Sigmoid colon (tissue), 6 donors: ENCODE measurements at regions not wholly inside any gene's neighbourhood (a gene's known extent, or its start where the extent isn't known, plus 50 kb on each side); places are given as distances from the start of the nearest gene placed in this dataset.
A peak's percentile ranks its signal among the peaks of the same experiment; 100 is the strongest.

Experiments used
- DNase-seq: peaks from one replicate; pipeline ENCODE4 v3.0.0-alpha.2; 2019
- H3K27ac ChIP-seq, 4 donors: fragments of 200-600 bp; sonication (generic); one replicate each; pipeline ENCODE4 v1.5.1; 2016 to 2019; ENCODE audit warnings: mild to moderate bottlenecking in 1 of 4
- H3K27me3 ChIP-seq, 3 donors: fragments of 200-600 bp; sonication (generic); one replicate each; pipeline ENCODE4 v1.5.1; 2019; ENCODE audit warnings: mild to moderate bottlenecking in 1 of 3
- H3K36me3 ChIP-seq, 4 donors: fragments of 200-600 bp; sonication (generic); one replicate each; pipeline ENCODE4 v1.5.1; 2016 to 2019
- H3K4me1 ChIP-seq, 4 donors: fragments of 200-600 bp; sonication (generic); one replicate each; pipeline ENCODE4 v1.5.1; 2017 to 2019
- H3K4me3 ChIP-seq, 4 donors: fragments of 200-600 bp; sonication (generic); one replicate each; pipeline ENCODE4 v1.5.1; 2017 to 2019; ENCODE audit warnings: mild to moderate bottlenecking in 2 of 4, moderate library complexity in 1 of 4
- H3K9me3 ChIP-seq, 4 donors: fragments of 200-600 bp in 3 of 4; sonication (generic) in 3 of 4; one replicate each; pipeline versions ENCODE4 v1.5.1 to v1.6.1; 2013 to 2019
- CTCF ChIP-seq, 4 experiments: fragments of 450-650 bp in 3 of 4; fragments of 200-600 bp in 1 of 4; IDR thresholded peaks; one replicate each; pipeline ENCODE4 v1.5.1; 2016 to 2019; ENCODE audit warnings: antibody characterized with exemption in 4 of 4, mild to moderate bottlenecking in 3 of 4, moderate library complexity in 2 of 4
- EP300 ChIP-seq, 4 donors: sonication (generic); formaldehyde crosslinking; IDR thresholded peaks; one replicate each; pipeline ENCODE4 v1.6.1; 2017; ENCODE audit warnings: antibody characterized with exemption in 4 of 4
- POLR2A ChIP-seq, 2 donors: fragments of 450-650 bp; IDR thresholded peaks; one replicate each; pipeline ENCODE4 v1.6.1; 2016; ENCODE audit warnings: antibody characterized with exemption in 2 of 2, mild to moderate bottlenecking in 2 of 2, moderate library complexity in 2 of 2
- POLR2AphosphoS5 ChIP-seq, 4 donors: sonication (generic); formaldehyde crosslinking; IDR thresholded peaks; one replicate each; pipeline ENCODE4 v1.6.1; 2017; ENCODE audit warnings: antibody characterized with exemption in 4 of 4
- WGBS, 2 donors: extraction: QIAGEN DNeasy Blood & Tissue Kit; methylation state at CpG; one replicate each; pipeline ENCODE4 v1.1.7; 2013; 5-methylcytosine and 5-hydroxymethylcytosine counted together
- intact Hi-C: fragments of 100-400 bp; cut with DNase I; formaldehyde crosslinking; loops from one replicate; pipeline ENCODE4 v1.15.1; 2023
- donor health status: healthy with polysubstance abuse.
- donor health status: healthy.

DNA sequence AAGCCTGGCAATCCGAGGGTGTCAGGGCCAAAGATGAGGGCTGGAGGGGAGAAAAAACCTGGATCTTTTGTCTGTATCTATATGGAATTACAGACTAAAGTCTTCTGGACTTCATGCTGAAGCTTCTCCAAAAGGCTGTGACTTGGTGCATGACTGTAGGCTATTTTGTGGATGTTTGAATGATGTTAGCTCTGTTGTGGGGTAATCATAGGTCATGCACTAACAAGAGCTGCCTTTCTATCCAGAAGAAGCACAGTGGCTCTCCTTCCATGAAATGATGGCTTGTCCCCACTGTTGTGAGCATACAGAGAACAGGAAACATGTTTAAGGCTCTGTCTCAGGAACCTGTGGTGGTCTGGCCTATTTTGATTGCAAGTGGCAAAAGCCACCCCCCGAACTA, 263.3 kb upstream of the PLET1 start:
- Histone ChIP-seq H3K27me3 (no peaks in the 10 kb centered on the region), H3K36me3 (no peaks in the 10 kb centered on the region), H3K27ac (peak overlapping the region in 3 of 4 donors; percentile 27 to 35 (median 32)), H3K4me1 (peaks cover 0 to 31% (median 25%) of the 10 kb centered on the region in 4 donors), H3K4me3 (no peak overlapping the region), H3K9me3 (no peaks in the 10 kb centered on the region)
- TF ChIP-seq POLR2A (IDR thresholded peaks at IDR 0.05) (no peak), CTCF (IDR thresholded peaks at IDR 0.05) (no peak), EP300 (IDR thresholded peaks at IDR 0.05) (no peak), POLR2AphosphoS5 (IDR thresholded peaks at IDR 0.05) (no peak)
- WGBS, 2 donors: 57 to 62% methylated on average over 2 of the region's 2 CpGs
- intact Hi-C loops: no loop called here
- no peak for DNase-seq

DNA sequence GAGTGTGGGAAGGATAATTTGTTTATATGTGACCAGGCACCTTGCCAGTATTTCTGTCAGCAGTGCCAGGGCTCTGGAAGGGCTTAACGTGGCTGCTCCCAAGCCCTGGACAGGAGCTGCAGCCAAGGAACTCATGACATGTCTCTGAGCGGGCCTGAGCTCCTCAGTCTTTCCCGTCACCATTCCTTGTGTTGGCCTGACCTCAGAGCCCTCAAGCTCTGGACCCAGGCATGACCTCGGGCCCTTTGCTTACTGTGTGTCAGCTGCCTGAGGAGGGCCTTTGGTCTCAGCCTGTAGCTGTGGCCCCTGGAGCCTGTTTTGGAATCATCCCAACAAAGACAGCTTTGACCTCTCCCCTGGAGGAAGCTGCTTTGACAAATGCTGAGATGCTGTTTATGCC, 264.1 kb upstream of the PLET1 start:
- H3K27ac ChIP-seq: peak overlapping the region in 3 of 4 donors; percentile 27 to 35 (median 32)
- H3K9me3 ChIP-seq: no peaks in the 10 kb centered on the region
- no peak overlapping the region for H3K4me3 ChIP-seq
- H3K4me1 ChIP-seq: peaks cover 0 to 31% (median 25%) of the 10 kb centered on the region in 4 donors
- intact Hi-C loops: no loop called here
- 53 to 64% methylated on average over 4 of the region's 4 CpGs for WGBS, 2 donors
- peak; percentile 66 for DNase-seq
- H3K36me3 ChIP-seq: no peaks in the 10 kb centered on the region
- H3K27me3 ChIP-seq: no peaks in the 10 kb centered on the region
- TF ChIP-seq POLR2AphosphoS5 (IDR thresholded peaks at IDR 0.05): peak in 1 of 4 donors; percentile 7
- no peak for TF ChIP-seq POLR2A (IDR thresholded peaks at IDR 0.05)

DNA sequence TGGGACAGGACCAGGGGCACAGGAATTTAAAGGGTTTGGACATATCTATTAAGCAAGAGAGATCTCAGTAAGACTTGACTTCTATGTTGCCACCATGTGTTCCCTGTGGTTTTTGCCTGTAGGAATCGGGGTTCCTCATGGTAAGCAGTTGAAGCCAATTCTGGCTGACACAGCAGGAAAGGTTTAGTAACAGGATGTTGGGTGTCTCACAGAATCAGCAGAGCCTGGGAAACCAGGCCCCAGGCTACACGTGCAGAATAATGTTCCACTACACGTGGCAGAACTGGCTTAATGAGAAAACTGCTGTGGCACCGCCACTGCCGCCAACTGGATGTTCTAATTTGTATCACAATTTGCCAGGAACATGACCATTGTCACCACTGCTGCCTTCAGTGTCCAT, 264.6 kb upstream of the PLET1 start:
- Histone ChIP-seq H3K4me1 (peaks cover 0 to 31% (median 25%) of the 10 kb centered on the region in 4 donors), H3K27ac (peak overlapping the region in 3 of 4 donors; percentile 27 to 35 (median 32)), H3K27me3 (no peaks in the 10 kb centered on the region), H3K36me3 (no peaks in the 10 kb centered on the region), H3K4me3 (no peak overlapping the region), H3K9me3 (no peaks in the 10 kb centered on the region)
- DNase-seq: peak; percentile 69
- WGBS, 2 donors: 60 to 79% methylated on average over 5 of the region's 5 CpGs
- TF ChIP-seq EP300 (IDR thresholded peaks at IDR 0.05) (no peak), POLR2A (IDR thresholded peaks at IDR 0.05) (no peak), POLR2AphosphoS5 (IDR thresholded peaks at IDR 0.05) (no peak), CTCF (IDR thresholded peaks at IDR 0.05) (no peak)
- intact Hi-C loops: no loop called here

GRCh38 chr11:112525844-112526590, 265.4 kb upstream of the PLET1 start:
- Histone ChIP-seq H3K36me3 (no peaks in the 10 kb centered on the region), H3K27me3 (no peaks in the 10 kb centered on the region), H3K27ac (no peak overlapping the region), H3K9me3 (no peaks in the 10 kb centered on the region), H3K4me3 (no peak overlapping the region), H3K4me1 (peaks cover 0 to 31% (median 25%) of the 10 kb centered on the region in 4 donors)
- DNase-seq: no peak
- 67 to 71% methylated on average over 7 of the region's 7 CpGs for WGBS, 2 donors
- TF ChIP-seq POLR2A (IDR thresholded peaks at IDR 0.05): no peak
- no peak for TF ChIP-seq EP300 (IDR thresholded peaks at IDR 0.05)
- no peak for TF ChIP-seq CTCF (IDR thresholded peaks at IDR 0.05)
- no peak for TF ChIP-seq POLR2AphosphoS5 (IDR thresholded peaks at IDR 0.05)
- intact Hi-C loops: no loop called here

DNA sequence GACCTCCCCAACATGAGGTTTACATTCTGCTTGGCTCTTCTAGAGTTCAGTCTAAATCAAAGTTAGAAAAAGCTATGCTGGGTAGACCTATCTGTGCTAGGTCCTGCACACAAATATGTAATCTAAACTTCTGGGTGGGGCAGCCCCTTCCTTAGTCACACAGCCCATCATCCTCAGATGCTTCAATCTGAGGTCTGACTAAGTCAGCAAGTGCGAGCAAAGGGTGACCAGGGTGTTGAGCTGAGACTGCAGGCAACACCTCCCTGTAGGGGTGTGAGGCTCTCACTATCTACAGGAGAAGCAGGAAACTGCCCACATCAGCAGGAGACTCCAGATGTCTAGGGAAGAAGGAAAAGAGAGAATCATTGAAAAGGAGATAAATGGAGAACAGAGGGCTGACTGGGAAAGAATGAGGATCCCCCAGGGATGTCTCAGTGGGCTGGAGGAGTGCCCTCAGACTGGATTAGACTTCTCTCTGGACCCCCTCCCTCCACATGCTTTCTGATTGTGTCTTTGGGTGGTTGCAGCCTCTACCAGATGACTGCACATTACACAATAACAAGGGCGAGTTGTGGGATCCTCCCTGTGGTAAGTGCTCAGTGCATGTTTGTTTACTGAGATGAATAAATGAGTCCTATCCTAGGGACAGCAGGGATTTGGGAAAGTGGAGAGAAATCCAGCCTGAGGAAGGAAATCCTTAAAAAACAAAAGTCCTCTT, 266.2 kb upstream of the PLET1 start:
- no peak for DNase-seq
- intact Hi-C loops: no loop called here
- WGBS, 2 donors: 52 to 65% methylated on average over 2 of the region's 2 CpGs

More for the DNA sequence above, 266.2 kb upstream of the PLET1 start:
- Histone ChIP-seq H3K36me3 (no peaks in the 10 kb centered on the region), H3K9me3 (no peaks in the 10 kb centered on the region), H3K27me3 (no peaks in the 10 kb centered on the region), H3K4me1 (peaks cover 0 to 31% (median 25%) of the 10 kb centered on the region in 4 donors), H3K27ac (no peak overlapping the region), H3K4me3 (no peak overlapping the region)
- no peak for TF ChIP-seq POLR2A (IDR thresholded peaks at IDR 0.05)
- no peak for TF ChIP-seq CTCF (IDR thresholded peaks at IDR 0.05)
